ENCODE measurements at regions not wholly inside any gene's neighbourhood (a gene's known extent, or its start where the extent isn't known, plus 50 kb on each side); places are given as distances from the start of the nearest gene placed in this dataset.

GRCh38 chr14:71497645-71498086 lies 434.6 kb upstream of the RGS6 start:
- no peak for DNase-seq (ENCODE audit: low spot score)

- no peak for DNase-seq (ENCODE audit: low spot score)
Observed at GRCh38 chr14:71498212-71498611, 434.0 kb upstream of the RGS6 start.

GRCh38 chr14:71499018-71499417 lies 433.2 kb upstream of the RGS6 start:
- DNase-seq (ENCODE audit: low spot score): no peak

DNA sequence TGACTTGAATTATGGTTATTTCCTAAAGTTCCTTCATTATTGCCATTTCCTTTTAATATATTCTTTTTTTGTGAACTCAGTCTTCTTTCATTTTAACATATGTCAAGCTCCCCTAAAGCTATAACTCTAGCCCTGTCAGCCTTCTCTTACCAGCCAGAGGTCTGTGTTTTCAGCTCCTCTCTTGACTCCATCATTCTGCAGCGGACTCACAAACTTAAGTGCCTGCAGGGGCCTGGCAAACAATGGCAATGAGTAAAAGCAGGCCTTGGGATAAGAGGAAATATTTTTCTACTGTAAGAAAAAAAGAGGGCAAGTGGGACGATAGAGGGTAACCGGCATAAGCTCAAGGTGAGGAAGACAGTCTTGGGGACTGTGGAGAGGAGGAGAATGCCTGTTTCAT lies 424.5 kb upstream of the RGS6 start:
- no peak for DNase-seq (ENCODE audit: low spot score)

- DNase-seq (ENCODE audit: low spot score): no peak
Observed at GRCh38 chr14:71508901-71509300, 423.3 kb upstream of the RGS6 start.

DNA sequence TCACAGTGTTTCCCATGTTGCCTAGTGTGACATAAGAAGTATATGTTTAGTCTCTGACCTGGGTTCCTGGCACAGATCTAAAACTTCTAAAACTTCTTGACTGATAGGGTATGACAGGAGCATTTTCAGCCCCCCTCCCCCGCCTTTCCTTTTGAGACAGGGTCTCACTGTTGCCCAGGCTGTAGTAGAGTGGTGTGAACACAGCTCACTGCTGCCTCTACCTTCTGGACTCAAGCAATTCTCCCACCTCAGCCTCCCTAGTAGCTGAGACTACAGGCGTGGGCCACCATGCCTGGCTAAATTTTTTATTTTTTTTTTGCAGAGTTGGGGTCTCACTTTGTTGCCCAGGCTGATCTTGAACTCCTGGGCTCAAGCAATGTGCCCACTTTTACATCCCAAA lies 421.1 kb upstream of the RGS6 start:
- DNase-seq (ENCODE audit: low spot score): no peak

DNA sequence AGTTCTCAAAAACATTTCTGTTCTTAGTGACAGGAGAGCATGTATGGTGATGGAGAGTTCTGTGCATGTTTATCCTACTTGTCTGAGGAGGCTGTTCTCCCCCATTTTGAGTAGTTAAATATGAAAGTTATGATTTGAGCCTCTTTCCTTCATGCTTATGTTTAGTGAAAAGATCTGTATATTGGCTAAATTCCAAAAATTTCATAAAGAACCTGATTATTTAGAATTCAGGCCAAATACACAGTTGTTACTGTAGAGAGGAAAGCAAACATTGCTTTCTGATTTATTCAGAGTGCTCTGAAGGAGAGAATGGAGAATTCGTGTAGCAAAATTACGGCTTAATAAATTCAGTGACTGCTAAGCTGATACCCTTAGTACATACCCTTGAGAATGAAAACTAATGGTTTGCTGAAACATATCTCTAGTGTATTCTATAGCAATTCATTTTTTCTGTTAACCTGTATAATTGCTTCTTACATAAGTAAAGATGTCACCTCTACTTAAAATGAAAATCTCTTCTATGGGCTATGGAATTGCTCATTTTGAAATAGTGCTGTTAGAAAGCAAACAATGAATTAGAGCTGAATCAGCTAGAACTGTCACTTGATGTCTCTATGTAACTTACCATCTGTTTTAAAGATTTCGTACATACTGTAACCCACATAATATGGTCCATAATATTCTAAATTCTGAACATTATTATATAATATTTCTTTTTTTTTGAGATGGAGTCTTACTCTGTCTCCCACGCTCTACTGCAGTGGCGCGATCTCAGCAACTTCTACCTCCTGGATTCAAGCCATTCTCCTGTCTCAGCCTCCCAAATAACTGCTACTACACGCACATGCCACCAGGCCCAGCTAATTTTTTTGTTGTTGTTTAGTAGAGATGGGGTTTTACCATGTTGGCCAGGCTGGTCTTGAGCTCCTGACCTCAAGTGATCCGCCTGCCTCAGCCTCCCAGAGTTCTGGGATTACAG lies 417.0 kb upstream of the RGS6 start:
- no peak for DNase-seq (ENCODE audit: low spot score)

DNA sequence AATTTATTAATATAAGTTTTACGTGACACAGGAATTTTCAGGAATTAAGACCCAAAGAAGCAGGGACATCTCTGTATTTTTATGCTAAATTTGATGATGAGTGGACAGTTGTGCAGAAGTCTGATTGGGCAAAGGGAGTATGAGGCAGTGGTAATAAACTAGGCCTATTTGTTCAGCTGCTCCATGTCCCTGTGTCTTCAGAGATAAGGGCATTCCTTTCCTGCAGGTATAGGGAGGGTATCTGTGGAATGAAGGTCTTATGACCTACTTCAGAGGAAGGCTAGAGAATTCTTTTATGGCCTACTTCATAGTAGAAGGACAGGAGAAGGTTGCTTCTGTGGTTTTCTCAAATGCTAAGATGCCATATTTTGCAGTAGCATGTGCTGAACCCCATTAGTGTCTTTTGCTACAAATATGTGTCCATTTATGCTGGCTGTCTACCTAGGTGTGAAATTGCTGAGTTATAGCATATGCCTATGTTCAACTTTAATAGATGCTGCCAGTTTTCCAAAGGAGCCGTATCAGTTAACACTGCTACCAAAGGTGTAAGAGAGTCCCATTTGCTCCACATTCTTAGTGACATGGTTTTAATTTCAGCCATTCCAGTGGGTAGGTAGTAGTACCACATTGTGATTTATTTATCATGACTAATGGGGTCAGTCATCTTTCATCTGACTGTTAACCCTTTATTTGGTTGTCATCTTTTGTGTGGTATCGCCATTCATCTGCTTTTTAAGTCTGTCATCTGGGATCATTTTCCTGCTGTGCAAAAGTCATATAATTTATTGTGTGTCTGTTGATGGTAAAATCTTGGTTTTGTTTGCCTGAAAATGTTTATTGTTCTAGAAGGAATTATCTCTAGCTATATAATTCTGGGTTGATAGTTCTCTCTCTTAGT lies 410.7 kb upstream of the RGS6 start:
- no peak for DNase-seq (ENCODE audit: low spot score)

DNA sequence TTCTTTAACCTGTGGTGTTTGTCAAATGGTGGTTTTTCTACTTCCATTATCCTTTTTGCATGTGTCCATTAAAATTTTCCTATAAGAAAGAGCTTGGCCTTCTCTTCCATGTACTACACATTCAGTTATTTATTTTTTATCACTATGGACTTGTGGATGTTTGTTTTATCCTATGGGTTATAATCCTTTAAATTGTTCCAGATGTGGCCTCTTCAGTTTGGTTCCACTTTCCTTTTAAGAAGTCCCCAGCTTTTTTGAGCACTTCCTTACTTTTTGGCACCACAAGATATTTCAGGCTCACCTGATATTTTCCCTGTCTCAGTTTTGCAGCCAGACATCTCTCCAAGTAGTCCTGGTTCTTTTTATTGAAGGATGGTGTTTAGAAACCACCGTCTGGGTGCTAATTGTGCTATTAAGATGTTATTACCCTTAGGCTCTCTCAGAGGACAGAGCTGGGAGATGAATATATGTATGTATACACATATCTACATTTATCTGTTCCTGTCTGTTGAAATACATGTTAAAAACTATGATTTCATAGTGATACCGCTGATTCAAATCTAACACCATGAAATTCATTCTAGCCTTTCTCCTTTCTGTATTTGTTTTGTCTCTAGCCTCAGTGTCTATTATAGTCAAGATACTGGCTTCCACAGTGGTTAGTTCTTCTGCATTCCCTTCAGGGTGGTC lies 408.5 kb upstream of the RGS6 start:
- no peak for DNase-seq (ENCODE audit: low spot score)

DNA sequence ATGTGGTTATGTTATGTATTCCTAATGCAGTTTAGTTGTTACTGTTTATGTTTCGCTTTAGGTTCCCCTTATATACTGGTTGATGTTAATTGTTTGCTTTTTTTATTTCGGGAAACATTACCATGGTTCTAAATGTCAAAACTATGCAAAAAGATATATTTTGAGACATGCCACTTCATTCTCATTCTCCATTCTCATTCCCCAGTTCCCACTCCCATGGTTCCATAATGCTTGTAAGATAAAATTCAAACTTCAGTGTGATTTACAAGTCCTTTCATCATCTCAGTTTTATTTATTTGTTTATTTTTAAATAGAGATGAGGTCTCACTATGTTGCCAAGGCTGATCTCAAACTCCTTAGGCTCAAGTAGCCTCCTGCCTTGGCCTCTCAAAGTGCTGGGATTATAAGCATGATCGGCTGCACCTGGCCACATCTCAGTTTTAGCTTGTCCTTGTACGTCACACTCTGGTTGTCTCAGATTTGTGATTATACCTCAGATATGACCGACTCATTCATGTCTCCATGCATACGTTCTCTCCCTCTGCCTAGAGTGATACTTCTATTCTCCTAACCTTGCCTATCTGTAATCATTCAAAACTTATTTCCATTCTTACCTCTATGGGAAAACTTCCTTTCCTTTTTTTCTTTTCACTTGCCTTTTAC lies 407.8 kb upstream of the RGS6 start:
- DNase-seq (ENCODE audit: low spot score): no peak

GRCh38 chr14:71525663-71526221 lies 406.5 kb upstream of the RGS6 start:
- DNase-seq (ENCODE audit: low spot score): no peak

- DNase-seq (ENCODE audit: low spot score): no peak
Observed at GRCh38 chr14:71526388-71526787, 405.8 kb upstream of the RGS6 start.

GRCh38 chr14:71527838-71528237 lies 404.4 kb upstream of the RGS6 start:
- DNase-seq (ENCODE audit: low spot score): no peak

DNA sequence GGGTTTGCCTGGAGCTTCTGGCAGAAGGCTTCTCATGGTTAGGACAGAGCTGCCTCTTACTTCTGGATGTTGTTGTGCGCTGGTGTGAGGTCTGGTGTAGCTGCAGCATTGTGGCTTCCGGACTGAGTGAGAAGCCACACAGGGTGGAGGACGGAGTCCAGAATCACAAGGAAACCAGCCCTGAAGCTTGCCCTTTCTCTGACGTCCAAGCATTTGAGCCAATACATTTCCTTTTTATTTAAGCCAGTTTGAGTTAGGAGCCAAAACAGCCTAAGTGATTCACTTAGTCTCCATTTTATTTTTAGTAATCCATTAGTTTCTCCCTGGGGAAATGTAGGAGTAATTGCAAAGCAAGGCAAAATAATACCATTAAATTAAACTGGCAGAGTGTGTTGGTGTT lies 402.4 kb upstream of the RGS6 start:
- peak; percentile 43 for DNase-seq (ENCODE audit: low spot score)

DNA sequence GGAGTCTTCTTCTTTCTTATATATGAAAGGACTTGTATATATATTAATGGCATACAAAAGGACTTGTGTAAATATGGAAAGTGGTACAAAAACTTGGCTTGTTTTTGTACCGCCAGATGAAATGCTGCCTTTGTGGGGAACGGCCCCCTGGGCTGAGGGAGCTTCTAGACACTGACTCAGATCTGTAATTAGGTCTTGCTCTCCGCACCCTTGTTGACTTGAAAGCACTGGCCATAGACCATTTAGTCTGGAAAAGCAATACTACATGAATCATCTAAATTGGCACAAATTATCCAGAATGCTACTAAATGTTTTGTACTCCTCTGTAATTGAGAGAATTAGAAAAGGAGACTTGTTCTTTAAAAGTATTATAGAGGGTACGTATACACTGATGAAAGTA lies 399.9 kb upstream of the RGS6 start:
- no peak for DNase-seq (ENCODE audit: low spot score)

- DNase-seq (ENCODE audit: low spot score): no peak
Observed at GRCh38 chr14:71532790-71533189, 399.4 kb upstream of the RGS6 start.

DNA sequence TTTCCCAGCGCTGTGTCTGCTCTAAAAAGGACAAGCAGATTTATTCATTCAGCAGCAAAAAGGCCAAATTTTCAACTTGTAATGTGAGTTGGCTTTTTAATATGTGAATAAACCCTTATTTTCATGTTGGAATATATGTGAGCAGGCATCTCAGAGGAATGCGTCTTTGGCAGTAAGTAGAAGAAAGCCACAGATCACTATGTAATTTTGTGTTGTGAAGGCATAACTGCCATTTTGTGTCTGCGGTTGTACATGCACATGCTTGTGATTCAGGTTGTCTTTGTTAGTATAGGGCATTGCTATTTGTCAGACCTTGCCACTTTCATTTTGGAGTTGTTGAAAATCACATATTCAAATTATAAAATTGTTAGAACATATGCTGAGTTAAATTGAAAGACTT lies 398.8 kb upstream of the RGS6 start:
- DNase-seq (ENCODE audit: low spot score): no peak

DNA sequence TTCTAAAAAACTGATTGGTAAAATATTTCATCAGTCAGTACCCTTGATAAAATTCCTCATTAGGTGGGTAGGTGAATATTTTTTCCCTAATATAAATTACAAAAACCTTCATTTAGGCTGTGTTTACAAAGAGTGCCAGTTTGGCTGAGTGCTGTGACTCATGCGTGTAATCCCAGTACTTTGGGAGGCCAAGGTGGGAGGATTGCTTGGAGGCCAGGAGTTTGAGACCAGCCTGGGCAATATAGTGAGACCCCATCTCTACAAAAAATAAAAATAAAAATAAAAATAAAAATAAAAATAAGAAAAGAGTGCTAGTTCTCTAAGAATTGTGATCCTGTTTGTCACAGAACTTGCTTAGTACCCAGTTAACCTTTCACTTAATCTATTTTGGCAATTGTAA lies 398.4 kb upstream of the RGS6 start:
- DNase-seq (ENCODE audit: low spot score): no peak

DNA sequence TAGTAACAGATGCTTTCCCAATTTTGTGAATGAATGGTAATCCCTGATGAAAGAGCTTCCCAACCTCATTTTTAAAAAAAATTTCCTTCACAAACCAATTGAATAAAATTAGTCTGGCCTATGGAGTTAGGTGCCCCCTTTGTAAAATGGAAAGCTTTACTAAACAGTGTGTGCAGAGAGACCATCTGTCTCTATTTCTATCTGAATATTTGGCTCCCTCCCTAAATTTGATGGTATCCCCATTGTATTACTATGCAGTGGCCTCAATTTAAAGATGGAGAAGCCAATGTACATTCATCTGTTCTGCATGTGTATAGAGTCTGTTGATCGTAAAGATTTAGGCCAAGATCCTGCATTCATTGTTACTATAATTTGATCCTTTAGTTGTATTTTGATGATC lies 397.7 kb upstream of the RGS6 start:
- DNase-seq (ENCODE audit: low spot score): no peak

DNA sequence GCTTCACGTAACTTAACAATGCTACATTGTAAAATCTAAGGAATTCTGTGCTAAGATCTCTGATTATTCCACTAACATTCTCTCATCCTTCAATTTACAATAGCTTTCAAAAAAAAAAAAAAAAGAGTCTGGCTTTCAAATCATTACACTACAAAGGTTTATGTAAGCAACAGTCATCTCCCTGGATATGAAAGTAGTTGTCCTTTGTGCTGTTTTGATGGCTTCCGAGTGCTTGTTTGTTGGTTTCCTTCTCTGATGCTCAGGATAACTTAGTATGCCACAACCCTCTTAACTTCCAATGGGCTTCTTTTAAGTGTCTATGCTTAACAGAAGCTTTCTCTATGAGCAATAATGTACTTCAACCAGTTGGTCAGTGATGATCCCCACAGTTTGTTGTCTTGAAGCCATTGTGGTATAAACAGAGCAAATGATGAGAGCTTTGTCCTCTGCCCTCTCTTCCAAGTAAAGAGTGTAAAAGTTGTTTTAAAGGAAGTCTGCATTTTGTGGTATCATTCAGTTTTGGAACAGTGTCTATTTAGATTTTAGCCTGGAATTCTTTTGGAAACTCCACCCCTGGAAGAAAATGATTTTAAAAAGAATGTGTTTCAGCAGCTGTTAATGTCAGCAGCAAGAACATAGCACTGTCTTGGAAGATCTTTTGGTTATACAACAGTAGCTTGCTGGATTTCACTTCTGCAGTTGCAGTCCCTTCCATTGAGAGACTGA lies 396.1 kb upstream of the RGS6 start:
- no peak for DNase-seq (ENCODE audit: low spot score)
